B cell (primary cell): ENCODE measurements at regions not wholly inside any gene's neighbourhood (a gene's known extent, or its start where the extent isn't known, plus 50 kb on each side); places are given as distances from the start of the nearest gene placed in this dataset.

Source experiments
- ATAC-seq: fragments of 200-7000 bp; cut with Tn5 transposase; one replicate; pipeline ENCODE4 v1.10.0; 2021; ENCODE audit warnings: low read depth, mild to moderate bottlenecking, moderate number of reproducible peaks, moderate library complexity
- CTCF ChIA-PET: fragments of 350-600 bp; sonication (Branson Sonifier 250); formaldehyde crosslinking; loops from one replicate; lab custom pipeline; 2021; ENCODE audit warnings: antibody characterized with exemption, inconsistent platforms; lab: Charles Lee
- POLR2A ChIA-PET: fragments of 350-600 bp; sonication (Branson Sonifier 250); formaldehyde crosslinking; loops from one replicate; lab custom pipeline; 2021; ENCODE audit warnings: antibody characterized with exemption; lab: Charles Lee
- DNase-seq: peaks from one replicate; pipeline ENCODE4 v3.0.0; 2013
- H2AFZ ChIP-seq: 2 replicates; pipeline ENCODE4 v1.6.1; 2012; ENCODE audit warnings: mild to moderate bottlenecking, low read depth, low read length; ENCODE audit not compliant: insufficient read depth, poor library complexity, severe bottlenecking
- H3K27ac ChIP-seq, 2 donors: 1 replicate in 1 of 2; 2 replicates in 1 of 2; pipeline ENCODE4 v1.5.1; 2012 to 2013; ENCODE audit warnings: low read length in 2 of 2, mild to moderate bottlenecking in 2 of 2, moderate library complexity in 1 of 2
- H3K27me3 ChIP-seq, 4 experiments: fragments of 200-600 bp in 1 of 4; sonication (generic) in 1 of 4; replicated peaks in 1 of 4; 1 replicate in 2 of 4; 2 replicates in 2 of 4; pipeline versions ENCODE4 v1.6.1 to v1.7.0; 2013 to 2016; ENCODE audit warnings: low read length in 3 of 4, mild to moderate bottlenecking in 2 of 4, mixed read lengths in 1 of 4, moderate library complexity in 1 of 4; ENCODE audit not compliant: insufficient read depth in 4 of 4, control insufficient read depth in 3 of 4; ENCODE audit errors: control extremely low read depth in 1 of 4
- H3K36me3 ChIP-seq, 2 experiments: replicated peaks in 1 of 2; 1 replicate in 1 of 2; 2 replicates in 1 of 2; pipeline versions ENCODE4 v1.6.1 to v1.7.1; 2013; ENCODE audit warnings: low read length in 1 of 2; ENCODE audit not compliant: insufficient read depth in 2 of 2, control insufficient read depth in 1 of 2; ENCODE audit errors: control extremely low read depth in 1 of 2, extremely low read depth in 1 of 2
- H3K4me1 ChIP-seq, 2 donors: fragments of 200-600 bp in 1 of 2; sonication (generic) in 1 of 2; 1 replicate in 1 of 2; 2 replicates in 1 of 2; pipeline versions ENCODE4 v1.5.1 to v1.6.1; 2013 to 2017; ENCODE audit warnings: low read length in 2 of 2; ENCODE audit not compliant: control insufficient read depth in 2 of 2, insufficient read depth in 2 of 2
- H3K4me2 ChIP-seq: replicated peaks from 2 replicates; pipeline ENCODE3; 2012; ENCODE audit warnings: mild to moderate bottlenecking, low read depth, low read length; ENCODE audit not compliant: poor library complexity, severe bottlenecking
- H3K4me3 ChIP-seq, 5 experiments: fragments of 200-600 bp in 1 of 5; sonication (generic) in 1 of 5; 1 replicate in 3 of 5; 2 replicates in 2 of 5; pipeline versions ENCODE4 v1.5.1 to v1.7.0; 2011 to 2016; ENCODE audit warnings: low read length in 4 of 5, mild to moderate bottlenecking in 4 of 5, low read depth in 2 of 5, control low read depth in 1 of 5, moderate library complexity in 1 of 5; ENCODE audit not compliant: insufficient read depth in 1 of 5; ENCODE audit errors: control extremely low read depth in 1 of 5, extremely low read depth in 1 of 5
- H3K79me2 ChIP-seq: fragments of 200-600 bp; sonication (generic); one replicate; pipeline ENCODE4 v1.6.0; 2016; ENCODE audit warnings: low read length; ENCODE audit not compliant: control insufficient read depth, insufficient read depth
- H3K9ac ChIP-seq: fragments of 200-600 bp; sonication (generic); 2 replicates; pipeline ENCODE4 v1.6.1; 2017; ENCODE audit warnings: mild to moderate bottlenecking, low read length, moderate library complexity
- H3K9me3 ChIP-seq, 3 donors: one replicate each; pipeline versions ENCODE4 v1.6.1 to v1.7.1; 2013; ENCODE audit warnings: low read length in 2 of 3; ENCODE audit not compliant: control insufficient read depth in 2 of 3, insufficient read depth in 1 of 3; ENCODE audit errors: control extremely low read depth in 1 of 3
- H4K20me1 ChIP-seq: 2 replicates; pipeline ENCODE4 v1.6.0; 2012; ENCODE audit warnings: mild to moderate bottlenecking, low read length; ENCODE audit not compliant: insufficient read depth, control insufficient read depth, poor library complexity, severe bottlenecking
- H3K27ac Mint-ChIP-seq: one replicate; pipeline ENCODE4 v1.8.0; 2021; ENCODE audit warnings: mixed read lengths
- H3K27me3 Mint-ChIP-seq: one replicate; pipeline ENCODE4 v1.8.0; 2021; ENCODE audit warnings: mixed read lengths
- H3K4me1 Mint-ChIP-seq: one replicate; pipeline ENCODE4 v1.8.0; 2021; ENCODE audit warnings: mixed read lengths
- H3K4me3 Mint-ChIP-seq: one replicate; pipeline ENCODE4 v1.8.0; 2021; ENCODE audit warnings: mixed read lengths
- H3K9me3 Mint-ChIP-seq: one replicate; pipeline ENCODE4 v1.8.0; 2022; ENCODE audit warnings: mixed read lengths; ENCODE audit not compliant: insufficient read depth
- CTCF ChIP-seq: fragments of 200-600 bp; IDR thresholded peaks from one replicate; pipeline ENCODE4 v1.8.0; 2022; ENCODE audit warnings: antibody characterized with exemption, mild to moderate bottlenecking
- EZH2 ChIP-seq: IDR thresholded peaks from 2 replicates; pipeline ENCODE4 v1.6.1; 2012; ENCODE audit warnings: borderline replicate concordance, low read depth, mild to moderate bottlenecking, moderate library complexity, low read length; ENCODE audit not compliant: insufficient read depth, poor library complexity, severe bottlenecking
- WGBS: methylation state at CpG from one replicate; pipeline ENCODE4 v1.1.5; 2013; ENCODE audit warnings: missing lambda C conversion rate; ENCODE audit not compliant: insufficient coverage; 5-methylcytosine and 5-hydroxymethylcytosine counted together
- intact Hi-C: fragments of 100-400 bp; cut with micrococcal nuclease; formaldehyde crosslinking; loops from one replicate; pipeline ENCODE4 v1.10.0; 2022

DNA sequence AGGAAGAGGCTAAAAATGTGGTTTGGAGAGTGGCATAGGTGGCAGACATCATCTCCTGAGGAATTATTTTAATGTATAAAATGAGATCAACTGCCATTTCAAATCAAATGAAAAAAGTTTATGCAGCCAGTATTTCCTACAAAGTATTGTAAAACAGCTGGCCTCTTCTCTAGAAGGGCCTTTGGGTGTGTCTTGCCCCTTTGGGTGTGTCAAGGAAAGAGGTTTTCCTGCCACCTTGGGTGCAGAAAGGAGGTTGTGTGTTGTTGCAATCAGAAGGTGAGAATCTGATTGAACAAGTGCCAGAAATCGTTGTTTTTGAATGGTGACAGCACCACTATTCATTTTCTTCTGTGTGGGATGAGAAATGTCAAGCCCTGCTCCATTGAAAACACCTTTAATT lies 127.4 kb downstream of the RMI1 start:
- H3K4me1 ChIP-seq = no peaks in the 10 kb centered on the region
- H3K27me3 ChIP-seq = peaks cover 0 to 7% (median 4%) of the 10 kb centered on the region in 4 experiments
- no peaks in the 10 kb centered on the region for H3K9me3 Mint-ChIP-seq
- H4K20me1 ChIP-seq = no peaks in the 10 kb centered on the region
- no peaks in the 10 kb centered on the region for H3K4me1 Mint-ChIP-seq
- no peak overlapping the region for H3K4me2 ChIP-seq
- H3K79me2 ChIP-seq = no peaks in the 10 kb centered on the region
- H3K27ac ChIP-seq = no peak overlapping the region
- WGBS = no CpG with 5 or more reads among the region's 1 CpG
- no peak overlapping the region for H3K4me3 Mint-ChIP-seq
- ChIA-PET CTCF (no interaction called here), POLR2A (no interaction called here)
- intact Hi-C loops = no loop called here
- no peak overlapping the region for H2AFZ ChIP-seq
- H3K27me3 Mint-ChIP-seq = peaks cover 35% of the 10 kb centered on the region
- H3K27ac Mint-ChIP-seq = no peak overlapping the region
- no peaks in the 10 kb centered on the region for H3K36me3 ChIP-seq
- DNase-seq (no peak), ATAC-seq (no peak)
- TF ChIP-seq EZH2 (no peak), CTCF (no peak)
- no peak overlapping the region for H3K4me3 ChIP-seq
- no peak overlapping the region for H3K9ac ChIP-seq
- peaks cover 0 to 9% (median 0%) of the 10 kb centered on the region in 3 donors for H3K9me3 ChIP-seq

DNA sequence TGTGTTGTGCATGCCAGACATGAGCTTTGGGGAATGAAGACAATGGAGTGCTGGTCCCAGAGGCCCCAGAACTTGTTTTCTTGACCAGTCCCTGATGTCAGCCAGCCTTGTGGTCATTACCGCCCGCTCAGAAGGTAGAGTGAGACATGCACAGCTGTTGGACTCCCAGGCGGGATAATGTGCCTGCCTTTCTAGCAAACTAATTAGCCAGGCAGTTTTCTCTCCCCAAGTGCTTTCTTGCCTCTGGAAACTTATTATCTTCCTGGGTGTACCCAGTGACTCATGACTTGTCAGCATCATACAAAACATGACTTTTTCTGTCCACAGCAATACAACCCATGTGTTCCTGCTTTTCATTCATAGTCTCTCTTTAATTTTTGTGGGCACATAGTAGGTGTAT lies 131.1 kb downstream of the RMI1 start:
- Histone ChIP-seq H3K4me1 (no peaks in the 10 kb centered on the region), H2AFZ (no peak overlapping the region), H3K36me3 (no peaks in the 10 kb centered on the region), H3K27me3 (peaks cover 0 to 6% (median 2%) of the 10 kb centered on the region in 4 experiments), H3K9ac (no peak overlapping the region), H3K79me2 (no peaks in the 10 kb centered on the region), H3K27ac (no peak overlapping the region), H3K4me2 (no peak overlapping the region), H3K9me3 (no peaks in the 10 kb centered on the region), H4K20me1 (no peaks in the 10 kb centered on the region), H3K4me3 (no peak overlapping the region)
- DNase-seq (no peak), ATAC-seq (no peak)
- POLR2A ChIA-PET = no interaction called here
- no peak overlapping the region for H3K4me3 Mint-ChIP-seq
- CTCF ChIA-PET = no interaction called here
- TF ChIP-seq EZH2 = no peak
- no peak for TF ChIP-seq CTCF
- H3K27ac Mint-ChIP-seq = no peak overlapping the region
- WGBS = 97% methylated on average over 3 of the region's 3 CpGs
- H3K9me3 Mint-ChIP-seq = peaks cover 2% of the 10 kb centered on the region
- H3K27me3 Mint-ChIP-seq = peaks cover 25% of the 10 kb centered on the region
- intact Hi-C loops = no loop called here
- no peaks in the 10 kb centered on the region for H3K4me1 Mint-ChIP-seq
